ENCODE measurements at regions not wholly inside any gene's neighbourhood (a gene's known extent, or its start where the extent isn't known, plus 50 kb on each side); places are given as distances from the start of the nearest gene placed in this dataset.

GRCh38 chr2:84158605-84159004 lies 300.5 kb downstream of the SUCLG1 start:
- TF ChIP-seq EZH2 (IDR thresholded peaks at IDR 0.05; ENCODE audit: low read length, missing control alignments) = no peak
- no peak for TF ChIP-seq CTCF (conservative IDR thresholded peaks at IDR 0.05 in 1 of 2, IDR thresholded peaks at IDR 0.05 in 1 of 2; ENCODE audit: low read depth in 1 of 2, low read length in 2 of 2)

All from fibroblast of lung (primary cell).